Tibial nerve (tissue), 4 donors: ENCODE measurements at regions not wholly inside any gene's neighbourhood (a gene's known extent, or its start where the extent isn't known, plus 50 kb on each side); places are given as distances from the start of the nearest gene placed in this dataset.

Source experiments
- CTCF ChIP-seq, 5 experiments: fragments of 200-600 bp in 3 of 5; fragments of 450-650 bp in 2 of 5; sonication (generic) in 3 of 5; IDR thresholded peaks; one replicate each; pipeline ENCODE4 v1.5.1; 2016 to 2019; ENCODE audit warnings: antibody characterized with exemption in 5 of 5, mild to moderate bottlenecking in 3 of 5, moderate library complexity in 2 of 5
- EP300 ChIP-seq, 2 donors: sonication (generic); formaldehyde crosslinking; IDR thresholded peaks; one replicate each; pipeline ENCODE4 v1.6.1; 2017; ENCODE audit warnings: antibody characterized with exemption in 2 of 2, mild to moderate bottlenecking in 1 of 2
- POLR2A ChIP-seq, 2 donors: fragments of 450-650 bp; IDR thresholded peaks; one replicate each; pipeline ENCODE4 v1.6.1; 2017; ENCODE audit warnings: antibody characterized with exemption in 2 of 2, mild to moderate bottlenecking in 2 of 2, moderate library complexity in 2 of 2

DNA sequence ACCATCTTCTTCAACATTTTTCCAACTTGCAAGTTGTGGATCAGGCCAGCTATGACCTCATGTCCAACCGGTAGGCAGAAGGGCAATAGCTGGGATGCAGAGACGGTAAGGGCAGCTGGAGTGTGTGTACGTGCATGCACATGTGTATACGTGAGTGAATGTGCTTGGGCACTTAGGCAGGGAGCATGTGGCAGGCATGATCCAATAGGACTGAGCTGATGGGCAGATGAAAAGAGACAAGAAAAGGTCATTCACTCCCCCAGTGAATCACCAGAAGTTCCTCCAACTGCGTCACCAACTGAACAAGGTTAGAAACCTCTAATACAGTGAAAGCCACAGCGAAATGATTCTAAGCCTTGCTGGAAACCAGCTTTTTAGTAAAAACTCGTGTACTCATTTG is 176.1 kb downstream of the FGFR2 start:
- TF ChIP-seq POLR2A (IDR thresholded peaks at IDR 0.05) (no peak), CTCF (IDR thresholded peaks at IDR 0.05) (no peak), EP300 (IDR thresholded peaks at IDR 0.05) (no peak)
